HCT116 (cell line): ENCODE measurements at regions not wholly inside any gene's neighbourhood (a gene's known extent, or its start where the extent isn't known, plus 50 kb on each side); places are given as distances from the start of the nearest gene placed in this dataset.

ENCODE experiments used
- ATAC-seq: fragments of 200-7000 bp; cut with Tn5 transposase; 2 replicates; pipeline ENCODE4 v1.9.1; 2020; ENCODE audit warnings: mild to moderate bottlenecking, moderate library complexity
- BruUV-seq: library from RNA; stranded (reverse); fragments of 400-500 nt; replicated peaks from 2 replicates; lab custom pipeline; 2021; lab: Mats Ljungman, UMichigan
- CTCF ChIA-PET: fragments of 300-600 bp; sonication (Branson Sonifier 250); formaldehyde crosslinking; loops from one replicate; lab custom pipeline; 2021; ENCODE audit warnings: antibody characterized with exemption; lab: Charles Lee
- POLR2A ChIA-PET: fragments of 300-600, 350-600 bp; sonication (Branson Sonifier 250); formaldehyde crosslinking; loops from one replicate; lab custom pipeline; 2021; ENCODE audit warnings: antibody characterized with exemption; lab: Charles Lee
- RAD21 ChIA-PET, 2 experiments: fragments of 300-600 bp; sonication (Branson Sonifier 250); formaldehyde crosslinking; loops; one replicate each; lab custom pipeline; 2023; ENCODE audit warnings: low total read pairs in 2 of 2; ENCODE audit not compliant: uncharacterized antibody in 2 of 2, unreplicated experiment in 2 of 2, low non-redundant PET in 1 of 2; lab: Charles Lee
- DNase-seq: peaks from one replicate; pipeline ENCODE4 v3.0.0-alpha.2; 2010; ENCODE audit warnings: low read depth, low spot score
- H2AFZ ChIP-seq: fragments of 200-600 bp; shearing (Covaris generic), sonication (generic); 2 replicates; pipeline ENCODE4 v1.6.1; 2017; ENCODE audit warnings: low read depth, mixed run types, mixed read lengths, antibody characterized with exemption, low read length; ENCODE audit not compliant: poor library complexity, severe bottlenecking
- H3K27ac ChIP-seq: 2 replicates; pipeline ENCODE4 v1.5.1; 2012; ENCODE audit warnings: low read depth, low read length
- H3K27me3 ChIP-seq: fragments of 200-600 bp; sonication (generic); 2 replicates; pipeline ENCODE4 v1.6.1; 2016; ENCODE audit warnings: mixed run types, low read length, mixed read lengths; ENCODE audit not compliant: insufficient read depth
- H3K36me3 ChIP-seq, 2 experiments: fragments of 200-500 bp in 1 of 2; fragments of 200-600 bp in 1 of 2; sonication (Bioruptor generic) in 1 of 2; sonication (generic) in 1 of 2; 2 replicates each; pipeline versions ENCODE4 v1.5.1 to v1.6.1; 2014 to 2016; ENCODE audit warnings: low read length in 2 of 2, inconsistent platforms in 1 of 2, mixed read lengths in 1 of 2, mixed run types in 1 of 2; ENCODE audit not compliant: insufficient read depth in 2 of 2, control insufficient read depth in 1 of 2
- H3K4me1 ChIP-seq, 2 experiments: fragments of 200-600 bp in 1 of 2; sonication (generic) in 1 of 2; 2 replicates each; pipeline versions ENCODE4 v1.5.1 to v1.6.1; 2012 to 2017; ENCODE audit warnings: low read length in 2 of 2, inconsistent platforms in 1 of 2, mild to moderate bottlenecking in 1 of 2, mixed read lengths in 1 of 2, mixed run types in 1 of 2, moderate library complexity in 1 of 2; ENCODE audit not compliant: insufficient read depth in 2 of 2, control insufficient read depth in 1 of 2
- H3K4me2 ChIP-seq: fragments of 200-600 bp; sonication (generic); 2 replicates; pipeline ENCODE4 v1.6.1; 2017; ENCODE audit warnings: mixed run types, low read length, mixed read lengths
- H3K4me3 ChIP-seq, 2 experiments: fragments of 200-600 bp in 1 of 2; sonication (generic) in 1 of 2; replicated peaks in 1 of 2; 2 replicates each; pipeline ENCODE4 v1.5.1; 2011 to 2016; ENCODE audit warnings: low read length in 2 of 2, control low read depth in 1 of 2, low read depth in 1 of 2, mild to moderate bottlenecking in 1 of 2, mixed read lengths in 1 of 2, mixed run types in 1 of 2
- H3K79me2 ChIP-seq: fragments of 200-600 bp; sonication (generic); 2 replicates; pipeline ENCODE4 v1.6.1; 2017; ENCODE audit warnings: mild to moderate bottlenecking, mixed run types, low read length, moderate library complexity, mixed read lengths; ENCODE audit not compliant: insufficient read depth
- H3K9ac ChIP-seq: fragments of 200-600 bp; sonication (generic); 2 replicates; pipeline ENCODE4 v1.6.1; 2016; ENCODE audit warnings: low read length, mixed read lengths
- H3K9me2 ChIP-seq: fragments of 200-600 bp; sonication (generic), shearing (Covaris generic); 2 replicates; pipeline ENCODE4 v1.6.1; 2017; ENCODE audit warnings: mixed run types, mild to moderate bottlenecking, moderate library complexity; ENCODE audit not compliant: insufficient read depth
- H3K9me3 ChIP-seq, 2 experiments: fragments of 200-500 bp in 1 of 2; fragments of 200-600 bp in 1 of 2; sonication (Bioruptor generic) in 1 of 2; sonication (generic) in 1 of 2; 2 replicates each; pipeline ENCODE4 v1.6.1; 2014 to 2017; ENCODE audit warnings: low read length in 2 of 2, mixed read lengths in 2 of 2, inconsistent platforms in 1 of 2, low read depth in 1 of 2, mild to moderate bottlenecking in 1 of 2, mixed run types in 1 of 2, moderate library complexity in 1 of 2; ENCODE audit not compliant: control insufficient read depth in 1 of 2, insufficient read depth in 1 of 2
- H4K20me1 ChIP-seq: fragments of 200-600 bp; sonication (generic), shearing (Covaris generic); 2 replicates; pipeline ENCODE4 v1.6.1; 2017; ENCODE audit warnings: mixed run types, mild to moderate bottlenecking, moderate library complexity; ENCODE audit not compliant: insufficient read depth
- CEBPB ChIP-seq: IDR thresholded peaks from 2 replicates; pipeline ENCODE4 v1.6.1; 2012; ENCODE audit warnings: low read depth
- EZH2 ChIP-seq: fragments of 200-600 bp; sonication (generic); IDR thresholded peaks from 2 replicates; pipeline ENCODE4 v1.6.1; 2017; ENCODE audit warnings: antibody characterized with exemption, mixed run types
- JUND ChIP-seq: IDR thresholded peaks from 2 replicates; pipeline ENCODE4 v1.6.1; 2012
- POLR2AphosphoS5 ChIP-seq: IDR thresholded peaks from 2 replicates; pipeline ENCODE4 v1.6.1; 2011; ENCODE audit warnings: mild to moderate bottlenecking, low read depth, low read length, moderate library complexity
- RAD21 ChIP-seq: IDR thresholded peaks from 2 replicates; pipeline ENCODE4 v1.6.1; 2012; ENCODE audit warnings: low read depth, mild to moderate bottlenecking
- SIN3A ChIP-seq: IDR thresholded peaks from 2 replicates; pipeline ENCODE4 v1.6.1; 2012; ENCODE audit warnings: low read depth
- SP1 ChIP-seq: IDR thresholded peaks from 2 replicates; pipeline ENCODE4 v1.6.1; 2012; ENCODE audit warnings: low read depth
- SRF ChIP-seq: IDR thresholded peaks from 2 replicates; pipeline ENCODE4 v1.6.1; 2012; ENCODE audit warnings: low read depth
- TCF7L2 ChIP-seq: IDR thresholded peaks from 2 replicates; pipeline ENCODE4 v1.7.0; 2011; ENCODE audit warnings: borderline replicate concordance, inconsistent platforms; ENCODE audit not compliant: insufficient read depth, insufficient read length; ENCODE audit errors: extremely low read depth
- YY1 ChIP-seq: IDR thresholded peaks from 2 replicates; pipeline ENCODE4 v1.6.1; 2011; ENCODE audit warnings: low read length, low read depth, moderate library complexity, mild to moderate bottlenecking; ENCODE audit not compliant: insufficient replicate concordance; ENCODE audit errors: extremely low read depth
- ZBTB33 ChIP-seq: IDR thresholded peaks from 2 replicates; pipeline ENCODE4 v1.6.1; 2011; ENCODE audit warnings: mild to moderate bottlenecking, low read length, moderate library complexity; ENCODE audit not compliant: insufficient replicate concordance; ENCODE audit errors: extremely low read depth
- ZNF274 ChIP-seq: fragments of 200-500 bp; sonication (Bioruptor generic); IDR thresholded peaks from 2 replicates; pipeline ENCODE4 v1.6.1; 2014; ENCODE audit warnings: mild to moderate bottlenecking, low read depth, low read length, inconsistent platforms
- intact Hi-C: fragments of 100-400 bp; cut with micrococcal nuclease; formaldehyde crosslinking; loops from 2 replicates; pipeline ENCODE4 v1.10.0; 2022

GRCh38 chr17:12386225-12386624 is 279.5 kb upstream of the MYOCD start:
- DNase-seq = no peak
- H2AFZ ChIP-seq = no peak overlapping the region
- H3K4me1 ChIP-seq = no peaks in the 10 kb centered on the region
- H3K4me3 ChIP-seq = no peak overlapping the region
- no peak overlapping the region for H3K9ac ChIP-seq
- TF ChIP-seq JUND (no peak), SRF (no peak), TCF7L2 (no peak), SP1 (no peak), SIN3A (no peak), EZH2 (no peak), ZBTB33 (no peak), RAD21 (no peak), POLR2AphosphoS5 (no peak), ZNF274 (no peak), CEBPB (no peak), YY1 (no peak)
- no peaks in the 10 kb centered on the region for H3K79me2 ChIP-seq
- H3K27ac ChIP-seq = no peak overlapping the region
- no peak for ATAC-seq
- no peak overlapping the region for H3K4me2 ChIP-seq
- POLR2A ChIA-PET = no interaction called here
- CTCF ChIA-PET = no interaction called here
- no peaks in the 10 kb centered on the region for H3K9me3 ChIP-seq
- RAD21 ChIA-PET = no interaction called here
- no TSS peak for BruUV-seq
- no peaks in the 10 kb centered on the region for H3K9me2 ChIP-seq
- H4K20me1 ChIP-seq = no peaks in the 10 kb centered on the region
- intact Hi-C loops = no loop called here
- H3K36me3 ChIP-seq = no peaks in the 10 kb centered on the region
- peaks cover 12% of the 10 kb centered on the region; the same call in 1 of the 2 replicates for H3K27me3 ChIP-seq
